ENCODE measurements at regions not wholly inside any gene's neighbourhood (a gene's known extent, or its start where the extent isn't known, plus 50 kb on each side); places are given as distances from the start of the nearest gene placed in this dataset.

- no peak for TF ChIP-seq POLR2A (IDR thresholded peaks at IDR 0.05; ENCODE audit: low read length)
- no peak for TF ChIP-seq GATA1 (IDR thresholded peaks at IDR 0.05; ENCODE audit: low read depth, low read length)
Measured at GRCh38 chr14:101215266-101215665, 311.7 kb upstream of the RTL1 start.
